KMS-11 (cell line): ENCODE measurements at regions not wholly inside any gene's neighbourhood (a gene's known extent, or its start where the extent isn't known, plus 50 kb on each side); places are given as distances from the start of the nearest gene placed in this dataset.

Experiments used
- H2AFZ ChIP-seq: fragments of 200-600 bp; sonication (generic); 2 replicates; pipeline ENCODE4 v1.6.1; 2016; ENCODE audit warnings: antibody characterized with exemption, mixed run types, low read depth
- H3K27ac ChIP-seq: fragments of 200-600 bp; sonication (generic); 2 replicates; pipeline ENCODE4 v1.6.1; 2016; ENCODE audit warnings: mild to moderate bottlenecking, mixed run types
- H3K27me3 ChIP-seq: fragments of 200-600 bp; sonication (generic); 2 replicates; pipeline ENCODE4 v1.6.1; 2017; ENCODE audit warnings: mild to moderate bottlenecking, low read depth, mixed run types, moderate library complexity; ENCODE audit not compliant: insufficient read depth
- H3K36me3 ChIP-seq: fragments of 200-600 bp; sonication (generic); 2 replicates; pipeline ENCODE4 v1.6.1; 2017; ENCODE audit warnings: mild to moderate bottlenecking, mixed run types; ENCODE audit not compliant: insufficient read depth
- H3K4me1 ChIP-seq: fragments of 200-600 bp; sonication (generic); 2 replicates; pipeline ENCODE4 v1.6.1; 2016; ENCODE audit warnings: mild to moderate bottlenecking, low read depth, mixed run types; ENCODE audit not compliant: poor library complexity, severe bottlenecking
- H3K4me2 ChIP-seq: fragments of 200-600 bp; sonication (generic); 2 replicates; pipeline ENCODE4 v1.7.0; 2016; ENCODE audit warnings: mild to moderate bottlenecking, mixed run types
- H3K4me3 ChIP-seq: fragments of 200-600 bp; sonication (generic); IDR thresholded peaks from 2 replicates; pipeline ENCODE4 v1.6.1; 2017; ENCODE audit warnings: low read depth, low read length, mixed read lengths; ENCODE audit not compliant: insufficient read depth
- H3K79me2 ChIP-seq: fragments of 200-600 bp; sonication (generic); 2 replicates; pipeline ENCODE4 v1.6.1; 2016; ENCODE audit warnings: low read depth, mixed run types; ENCODE audit not compliant: insufficient read depth
- H3K9ac ChIP-seq: fragments of 200-600 bp; sonication (generic); 2 replicates; pipeline ENCODE4 v1.6.1; 2016; ENCODE audit warnings: mild to moderate bottlenecking, mixed run types
- H4K20me1 ChIP-seq: fragments of 200-600 bp; sonication (generic); 2 replicates; pipeline ENCODE4 v1.6.1; 2016; ENCODE audit warnings: mild to moderate bottlenecking, mixed run types; ENCODE audit not compliant: insufficient read depth
- CTCF ChIP-seq: fragments of 200-600 bp; sonication (generic); conservative IDR thresholded peaks from 2 replicates; pipeline ENCODE4 v1.6.1; 2017; ENCODE audit warnings: low read depth, mild to moderate bottlenecking, antibody characterized with exemption, low read length, moderate library complexity, mixed read lengths

- Histone ChIP-seq H3K79me2 (no peaks in the 10 kb centered on the region), H3K36me3 (no peaks in the 10 kb centered on the region), H3K4me1 (no peaks in the 10 kb centered on the region), H3K27ac (no peak overlapping the region), H4K20me1 (no peaks in the 10 kb centered on the region), H3K27me3 (no peaks in the 10 kb centered on the region), H2AFZ (no peak overlapping the region), H3K9ac (no peak overlapping the region), H3K4me2 (no peak overlapping the region), H3K4me3 (no peak overlapping the region)
- no peak for TF ChIP-seq CTCF
Measured at GRCh38 chr12:115584156-115584555, 693.3 kb downstream of the MED13L start.

GRCh38 chr12:115583591-115583990 lies 693.9 kb downstream of the MED13L start:
- TF ChIP-seq CTCF, result no peak
- Histone ChIP-seq H2AFZ (no peak overlapping the region), H3K27me3 (no peaks in the 10 kb centered on the region), H3K79me2 (no peaks in the 10 kb centered on the region), H4K20me1 (no peaks in the 10 kb centered on the region), H3K27ac (no peak overlapping the region), H3K4me3 (no peak overlapping the region), H3K9ac (no peak overlapping the region), H3K4me2 (no peak overlapping the region), H3K4me1 (no peaks in the 10 kb centered on the region), H3K36me3 (no peaks in the 10 kb centered on the region)

GRCh38 chr12:115577401-115577800 lies 700.1 kb downstream of the MED13L start:
- Histone ChIP-seq H3K27me3 (no peaks in the 10 kb centered on the region), H3K4me3 (no peak overlapping the region), H3K27ac (no peak overlapping the region), H3K4me1 (no peaks in the 10 kb centered on the region), H3K9ac (no peak overlapping the region), H3K79me2 (no peaks in the 10 kb centered on the region), H4K20me1 (no peaks in the 10 kb centered on the region), H3K4me2 (no peak overlapping the region), H3K36me3 (no peaks in the 10 kb centered on the region), H2AFZ (no peak overlapping the region)
- TF ChIP-seq CTCF, result no peak

- H3K27ac ChIP-seq, result no peak overlapping the region
- no peaks in the 10 kb centered on the region for H3K36me3 ChIP-seq
- no peaks in the 10 kb centered on the region for H4K20me1 ChIP-seq
- no peaks in the 10 kb centered on the region for H3K79me2 ChIP-seq
- TF ChIP-seq CTCF, result no peak
- no peak overlapping the region for H2AFZ ChIP-seq
- H3K27me3 ChIP-seq, result no peaks in the 10 kb centered on the region
- H3K4me2 ChIP-seq, result no peak overlapping the region
- H3K9ac ChIP-seq, result no peak overlapping the region
- H3K4me3 ChIP-seq, result no peak overlapping the region
- H3K4me1 ChIP-seq, result no peaks in the 10 kb centered on the region
Measured at GRCh38 chr12:115574826-115575225, 702.7 kb downstream of the MED13L start.

GRCh38 chr12:115572440-115572839 lies 705.1 kb downstream of the MED13L start:
- Histone ChIP-seq H3K4me2 (no peak overlapping the region), H3K4me3 (no peak overlapping the region), H4K20me1 (no peaks in the 10 kb centered on the region), H3K79me2 (no peaks in the 10 kb centered on the region), H3K27me3 (no peaks in the 10 kb centered on the region), H3K36me3 (no peaks in the 10 kb centered on the region), H2AFZ (no peak overlapping the region), H3K4me1 (no peaks in the 10 kb centered on the region), H3K27ac (no peak overlapping the region), H3K9ac (no peak overlapping the region)
- no peak for TF ChIP-seq CTCF
